B cell (primary cell): ENCODE measurements at regions not wholly inside any gene's neighbourhood (a gene's known extent, or its start where the extent isn't known, plus 50 kb on each side); places are given as distances from the start of the nearest gene placed in this dataset.

Experiments
- ATAC-seq: fragments of 200-7000 bp; cut with Tn5 transposase; one replicate; pipeline ENCODE4 v1.10.0; 2021; ENCODE audit warnings: low read depth, mild to moderate bottlenecking, moderate number of reproducible peaks, moderate library complexity
- CTCF ChIA-PET: fragments of 350-600 bp; sonication (Branson Sonifier 250); formaldehyde crosslinking; loops from one replicate; lab custom pipeline; 2021; ENCODE audit warnings: antibody characterized with exemption, inconsistent platforms; lab: Charles Lee
- POLR2A ChIA-PET: fragments of 350-600 bp; sonication (Branson Sonifier 250); formaldehyde crosslinking; loops from one replicate; lab custom pipeline; 2021; ENCODE audit warnings: antibody characterized with exemption; lab: Charles Lee
- DNase-seq: peaks from one replicate; pipeline ENCODE4 v3.0.0; 2013
- H2AFZ ChIP-seq: 2 replicates; pipeline ENCODE4 v1.6.1; 2012; ENCODE audit warnings: mild to moderate bottlenecking, low read depth, low read length; ENCODE audit not compliant: insufficient read depth, poor library complexity, severe bottlenecking
- H3K27ac ChIP-seq, 2 donors: 1 replicate in 1 of 2; 2 replicates in 1 of 2; pipeline ENCODE4 v1.5.1; 2012 to 2013; ENCODE audit warnings: low read length in 2 of 2, mild to moderate bottlenecking in 2 of 2, moderate library complexity in 1 of 2
- H3K27me3 ChIP-seq, 4 experiments: fragments of 200-600 bp in 1 of 4; sonication (generic) in 1 of 4; replicated peaks in 1 of 4; 1 replicate in 2 of 4; 2 replicates in 2 of 4; pipeline versions ENCODE4 v1.6.1 to v1.7.0; 2013 to 2016; ENCODE audit warnings: low read length in 3 of 4, mild to moderate bottlenecking in 2 of 4, mixed read lengths in 1 of 4, moderate library complexity in 1 of 4; ENCODE audit not compliant: insufficient read depth in 4 of 4, control insufficient read depth in 3 of 4; ENCODE audit errors: control extremely low read depth in 1 of 4
- H3K36me3 ChIP-seq, 2 experiments: replicated peaks in 1 of 2; 1 replicate in 1 of 2; 2 replicates in 1 of 2; pipeline versions ENCODE4 v1.6.1 to v1.7.1; 2013; ENCODE audit warnings: low read length in 1 of 2; ENCODE audit not compliant: insufficient read depth in 2 of 2, control insufficient read depth in 1 of 2; ENCODE audit errors: control extremely low read depth in 1 of 2, extremely low read depth in 1 of 2
- H3K4me1 ChIP-seq, 2 donors: fragments of 200-600 bp in 1 of 2; sonication (generic) in 1 of 2; 1 replicate in 1 of 2; 2 replicates in 1 of 2; pipeline versions ENCODE4 v1.5.1 to v1.6.1; 2013 to 2017; ENCODE audit warnings: low read length in 2 of 2; ENCODE audit not compliant: control insufficient read depth in 2 of 2, insufficient read depth in 2 of 2
- H3K4me2 ChIP-seq: replicated peaks from 2 replicates; pipeline ENCODE3; 2012; ENCODE audit warnings: mild to moderate bottlenecking, low read depth, low read length; ENCODE audit not compliant: poor library complexity, severe bottlenecking
- H3K4me3 ChIP-seq, 5 experiments: fragments of 200-600 bp in 1 of 5; sonication (generic) in 1 of 5; 1 replicate in 3 of 5; 2 replicates in 2 of 5; pipeline versions ENCODE4 v1.5.1 to v1.7.0; 2011 to 2016; ENCODE audit warnings: low read length in 4 of 5, mild to moderate bottlenecking in 4 of 5, low read depth in 2 of 5, control low read depth in 1 of 5, moderate library complexity in 1 of 5; ENCODE audit not compliant: insufficient read depth in 1 of 5; ENCODE audit errors: control extremely low read depth in 1 of 5, extremely low read depth in 1 of 5
- H3K79me2 ChIP-seq: fragments of 200-600 bp; sonication (generic); one replicate; pipeline ENCODE4 v1.6.0; 2016; ENCODE audit warnings: low read length; ENCODE audit not compliant: control insufficient read depth, insufficient read depth
- H3K9ac ChIP-seq: fragments of 200-600 bp; sonication (generic); 2 replicates; pipeline ENCODE4 v1.6.1; 2017; ENCODE audit warnings: mild to moderate bottlenecking, low read length, moderate library complexity
- H3K9me3 ChIP-seq, 3 donors: one replicate each; pipeline versions ENCODE4 v1.6.1 to v1.7.1; 2013; ENCODE audit warnings: low read length in 2 of 3; ENCODE audit not compliant: control insufficient read depth in 2 of 3, insufficient read depth in 1 of 3; ENCODE audit errors: control extremely low read depth in 1 of 3
- H4K20me1 ChIP-seq: 2 replicates; pipeline ENCODE4 v1.6.0; 2012; ENCODE audit warnings: mild to moderate bottlenecking, low read length; ENCODE audit not compliant: insufficient read depth, control insufficient read depth, poor library complexity, severe bottlenecking
- H3K27ac Mint-ChIP-seq: one replicate; pipeline ENCODE4 v1.8.0; 2021; ENCODE audit warnings: mixed read lengths
- H3K27me3 Mint-ChIP-seq: one replicate; pipeline ENCODE4 v1.8.0; 2021; ENCODE audit warnings: mixed read lengths
- H3K4me1 Mint-ChIP-seq: one replicate; pipeline ENCODE4 v1.8.0; 2021; ENCODE audit warnings: mixed read lengths
- H3K4me3 Mint-ChIP-seq: one replicate; pipeline ENCODE4 v1.8.0; 2021; ENCODE audit warnings: mixed read lengths
- H3K9me3 Mint-ChIP-seq: one replicate; pipeline ENCODE4 v1.8.0; 2022; ENCODE audit warnings: mixed read lengths; ENCODE audit not compliant: insufficient read depth
- CTCF ChIP-seq: fragments of 200-600 bp; IDR thresholded peaks from one replicate; pipeline ENCODE4 v1.8.0; 2022; ENCODE audit warnings: antibody characterized with exemption, mild to moderate bottlenecking
- EZH2 ChIP-seq: IDR thresholded peaks from 2 replicates; pipeline ENCODE4 v1.6.1; 2012; ENCODE audit warnings: borderline replicate concordance, low read depth, mild to moderate bottlenecking, moderate library complexity, low read length; ENCODE audit not compliant: insufficient read depth, poor library complexity, severe bottlenecking
- WGBS: methylation state at CpG from one replicate; pipeline ENCODE4 v1.1.5; 2013; ENCODE audit warnings: missing lambda C conversion rate; ENCODE audit not compliant: insufficient coverage; 5-methylcytosine and 5-hydroxymethylcytosine counted together
- intact Hi-C: fragments of 100-400 bp; cut with micrococcal nuclease; formaldehyde crosslinking; loops from one replicate; pipeline ENCODE4 v1.10.0; 2022

- H3K9me3 ChIP-seq, result peaks cover 8 to 23% (median 20%) of the 10 kb centered on the region in 3 donors
- CTCF ChIA-PET, result no interaction called here
- H3K9ac ChIP-seq, result no peak overlapping the region
- Mint-ChIP-seq H3K27ac (no peak overlapping the region), H3K4me3 (no peak overlapping the region), H3K27me3 (no peaks in the 10 kb centered on the region), H3K4me1 (no peaks in the 10 kb centered on the region), H3K9me3 (peaks cover 16% of the 10 kb centered on the region)
- H3K79me2 ChIP-seq, result no peaks in the 10 kb centered on the region
- H3K27ac ChIP-seq, result no peak overlapping the region
- POLR2A ChIA-PET, result no interaction called here
- intact Hi-C loops, result no loop called here
- H2AFZ ChIP-seq, result no peak overlapping the region
- no peaks in the 10 kb centered on the region for H3K27me3 ChIP-seq
- DNase-seq (no peak), ATAC-seq (no peak)
- no peak overlapping the region for H3K4me3 ChIP-seq
- no peaks in the 10 kb centered on the region for H3K4me1 ChIP-seq
- TF ChIP-seq EZH2, result no peak
- TF ChIP-seq CTCF, result no peak
- H3K4me2 ChIP-seq, result no peak overlapping the region
- H3K36me3 ChIP-seq, result no peaks in the 10 kb centered on the region
- no peaks in the 10 kb centered on the region for H4K20me1 ChIP-seq
- 74% methylated on average over 5 of the region's 5 CpGs for WGBS
These were observed 81.4 kb downstream of the ETS2 start for GRCh38 chr21:38887062-38887686.

- Histone ChIP-seq H3K4me1 (no peaks in the 10 kb centered on the region), H3K36me3 (no peaks in the 10 kb centered on the region), H3K4me3 (no peak overlapping the region), H4K20me1 (no peaks in the 10 kb centered on the region), H3K4me2 (no peak overlapping the region), H3K27me3 (no peaks in the 10 kb centered on the region), H3K9me3 (peaks cover 11 to 20% (median 18%) of the 10 kb centered on the region in 3 donors), H3K9ac (no peak overlapping the region), H2AFZ (no peak overlapping the region), H3K27ac (no peak overlapping the region), H3K79me2 (no peaks in the 10 kb centered on the region)
- Mint-ChIP-seq H3K27me3 (no peaks in the 10 kb centered on the region), H3K9me3 (peaks cover 23% of the 10 kb centered on the region), H3K27ac (no peak overlapping the region), H3K4me3 (no peak overlapping the region), H3K4me1 (no peaks in the 10 kb centered on the region)
- ATAC-seq (no peak), DNase-seq (no peak)
- TF ChIP-seq CTCF, result no peak
- no peak for TF ChIP-seq EZH2
- WGBS, result no CpG with 5 or more reads among the region's 1 CpG
- intact Hi-C loops, result no loop called here
- ChIA-PET POLR2A (no interaction called here), CTCF (no interaction called here)
These were observed 80.2 kb downstream of the ETS2 start for GRCh38 chr21:38885909-38886308.
